Activated naive CD8-positive, alpha-beta T cell treated with anti-CD3 and anti-CD28 coated beads for 36 hours (primary cell): ENCODE measurements at regions not wholly inside any gene's neighbourhood (a gene's known extent, or its start where the extent isn't known, plus 50 kb on each side); places are given as distances from the start of the nearest gene placed in this dataset.
"Not testable (repeated sequence)": the region's sequence is repeated elsewhere in the genome, so short reads cannot be mapped to it uniquely, and the experiment has no call there.

Experiments used
- DNase-seq: peaks from one replicate; pipeline ENCODE4 v3.0.0; 2021
- H3K27ac Mint-ChIP-seq: one replicate; pipeline ENCODE4 v1.8.0; 2022; ENCODE audit warnings: mild to moderate bottlenecking, moderate library complexity, mixed read lengths
- H3K27me3 Mint-ChIP-seq: one replicate; pipeline ENCODE4 v1.8.0; 2022; ENCODE audit warnings: mild to moderate bottlenecking, mixed read lengths
- H3K36me3 Mint-ChIP-seq: one replicate; pipeline ENCODE4 v1.8.0; 2021; ENCODE audit warnings: mild to moderate bottlenecking, mixed read lengths
- H3K4me1 Mint-ChIP-seq: one replicate; pipeline ENCODE4 v1.8.0; 2021; ENCODE audit warnings: mixed read lengths
- H3K4me3 Mint-ChIP-seq: one replicate; pipeline ENCODE4 v1.8.0; 2022; ENCODE audit warnings: mild to moderate bottlenecking, moderate library complexity, mixed read lengths
- H3K9me3 Mint-ChIP-seq: one replicate; pipeline ENCODE4 v1.8.0; 2022; ENCODE audit warnings: mixed read lengths

DNA sequence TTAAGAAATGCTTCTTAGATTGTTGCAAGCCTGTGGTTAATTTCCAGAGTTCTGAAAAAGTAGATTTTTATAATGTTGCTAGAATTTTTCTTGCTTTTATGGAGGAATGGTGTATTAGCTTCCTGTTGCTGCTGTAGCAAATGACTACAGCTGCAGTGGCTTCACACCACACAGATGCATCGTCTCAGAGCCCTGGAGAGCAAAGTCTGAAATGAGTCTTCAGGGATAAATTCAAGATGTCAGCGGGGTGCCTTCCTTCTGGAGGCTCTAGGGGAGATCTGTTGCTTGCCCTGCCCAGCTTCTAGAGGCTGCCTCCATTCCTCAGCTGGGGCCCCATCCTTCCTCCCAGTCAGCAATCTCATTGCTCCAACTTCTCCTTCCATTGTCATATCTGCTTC lies 187.8 kb downstream of the ZNF516 start:
- Mint-ChIP-seq H3K4me1 (no peaks in the 10 kb centered on the region), H3K9me3 (no peaks in the 10 kb centered on the region)
- DNase-seq, result no peak

DNA sequence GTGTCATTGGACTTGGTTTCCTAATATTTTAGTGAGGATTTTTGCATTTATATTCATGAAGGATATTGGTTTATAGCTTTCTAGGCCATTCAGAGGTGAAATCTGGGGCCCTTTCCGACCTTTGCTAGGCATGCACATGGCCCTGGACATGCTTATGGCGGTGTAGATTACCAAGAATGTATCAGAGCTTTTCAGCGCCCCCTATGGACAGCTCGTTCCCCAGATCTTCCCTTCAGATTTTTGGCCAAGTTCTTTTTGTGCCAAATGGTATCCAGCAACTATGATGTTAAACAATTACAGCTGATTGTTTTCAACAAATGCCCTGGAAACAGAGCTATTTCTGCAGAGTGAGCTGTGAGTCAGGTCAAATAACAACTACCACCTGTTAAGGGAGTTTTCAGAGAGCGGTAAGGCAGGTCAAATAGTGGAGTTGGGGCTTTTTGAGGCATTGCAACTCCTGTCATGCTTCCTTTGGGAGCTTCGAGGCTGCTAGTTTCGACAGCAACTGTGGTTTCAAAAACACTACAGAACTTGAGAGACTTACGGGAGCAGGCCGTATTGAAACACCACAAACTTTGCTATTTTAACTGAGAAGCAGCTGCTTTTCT lies 188.3 kb downstream of the ZNF516 start:
- Mint-ChIP-seq H3K27ac (no peak overlapping the region), H3K9me3 (no peaks in the 10 kb centered on the region), H3K4me1 (no peaks in the 10 kb centered on the region), H3K27me3 (no peaks in the 10 kb centered on the region), H3K36me3 (no peaks in the 10 kb centered on the region), H3K4me3 (no peak overlapping the region)
- DNase-seq, result no peak

More for the DNA sequence above, 187.8 kb downstream of the ZNF516 start:
- no peak overlapping the region for H3K4me3 Mint-ChIP-seq
- H3K27me3 Mint-ChIP-seq, result no peaks in the 10 kb centered on the region
- H3K27ac Mint-ChIP-seq, result no peak overlapping the region
- H3K36me3 Mint-ChIP-seq, result no peaks in the 10 kb centered on the region

- H3K27me3 Mint-ChIP-seq, result peaks cover 12% of the 10 kb centered on the region
- DNase-seq, result no peak
- H3K9me3 Mint-ChIP-seq, result peaks cover 9% of the 10 kb centered on the region
- H3K4me1 Mint-ChIP-seq, result no peaks in the 10 kb centered on the region
- H3K36me3 Mint-ChIP-seq, result no peaks in the 10 kb centered on the region
- H3K4me3 Mint-ChIP-seq, result no peak overlapping the region
- H3K27ac Mint-ChIP-seq, result no peak overlapping the region
Observed at GRCh38 chr18:76285866-76286265, 209.2 kb downstream of the ZNF516 start.

DNA sequence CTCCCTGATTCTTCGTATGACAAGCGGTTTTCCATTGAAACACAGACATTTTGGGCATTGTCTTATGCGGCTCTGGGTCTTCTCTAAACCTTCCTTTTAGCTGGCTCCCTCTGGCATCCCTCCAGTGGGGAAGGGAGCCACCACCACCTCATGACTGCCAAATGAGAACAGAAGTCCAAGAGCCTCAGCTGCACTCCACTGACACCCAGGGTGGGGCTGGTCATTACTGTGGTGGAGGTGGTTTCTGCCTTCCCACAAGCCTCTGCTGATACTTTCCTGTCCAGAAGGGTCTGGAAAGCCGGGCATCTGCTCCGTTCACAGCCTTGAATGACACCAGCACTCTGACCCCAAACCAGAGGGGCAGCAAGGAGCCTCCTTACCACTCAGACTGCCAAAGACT lies 213.5 kb downstream of the ZNF516 start:
- DNase-seq, result no peak
- Mint-ChIP-seq H3K4me1 (no peaks in the 10 kb centered on the region), H3K36me3 (no peaks in the 10 kb centered on the region)

GRCh38 chr18:76277801-76278200 lies 217.2 kb downstream of the ZNF516 start:
- DNase-seq, result no peak
- Mint-ChIP-seq H3K36me3 (no peaks in the 10 kb centered on the region), H3K4me1 (no peaks in the 10 kb centered on the region), H3K27me3 (peaks cover 10% of the 10 kb centered on the region), H3K27ac (no peak overlapping the region), H3K9me3 (peaks cover 4% of the 10 kb centered on the region), H3K4me3 (no peak overlapping the region)

More for the DNA sequence above, 213.5 kb downstream of the ZNF516 start:
- H3K4me3 Mint-ChIP-seq, result no peak overlapping the region
- H3K9me3 Mint-ChIP-seq, result peaks cover 4% of the 10 kb centered on the region
- H3K27me3 Mint-ChIP-seq, result peaks cover 14% of the 10 kb centered on the region
- no peak overlapping the region for H3K27ac Mint-ChIP-seq

- no peak overlapping the region for H3K27ac Mint-ChIP-seq
- no peak overlapping the region for H3K4me3 Mint-ChIP-seq
- no peak for DNase-seq
Observed at GRCh38 chr18:76275727-76276313, 219.2 kb downstream of the ZNF516 start.

DNA sequence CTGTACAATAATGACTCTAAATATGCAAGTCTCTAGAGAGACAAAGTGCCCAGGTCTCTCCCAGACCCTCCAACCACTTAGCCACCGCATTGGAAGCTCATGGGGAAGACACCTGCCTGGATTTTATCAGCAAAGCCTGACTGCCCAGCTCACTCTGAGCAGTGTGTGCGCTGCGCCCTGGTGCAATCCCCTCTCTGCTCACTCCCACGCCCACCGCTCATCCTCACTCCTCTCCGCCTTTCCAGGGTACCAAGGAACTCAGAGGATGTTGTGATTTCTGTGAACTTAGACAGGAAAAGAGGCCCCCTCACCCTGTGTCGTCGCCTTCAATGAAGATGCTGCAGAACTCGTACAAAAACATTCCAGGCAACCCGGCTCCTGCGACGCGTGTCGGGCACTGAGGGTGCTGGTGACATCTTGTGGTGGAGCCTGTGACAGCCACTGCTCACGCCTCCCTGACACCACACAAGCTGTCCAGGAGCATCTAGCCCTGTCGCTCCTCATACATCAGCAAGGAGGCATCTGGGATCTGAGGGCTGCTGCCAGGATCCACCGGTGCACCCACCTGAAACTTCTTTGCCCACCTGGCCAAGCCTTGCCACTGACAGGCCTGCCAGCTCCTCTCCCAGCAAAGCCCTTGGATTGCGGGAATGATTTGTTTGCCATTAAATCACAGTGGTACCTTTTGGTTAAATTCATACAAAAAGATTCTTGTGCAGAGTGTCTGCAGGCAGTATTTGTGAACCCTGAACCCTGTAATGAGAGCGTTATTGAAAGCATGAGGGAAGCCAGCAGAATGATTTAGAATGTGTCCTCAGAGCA lies 220.4 kb downstream of the ZNF516 start:
- Mint-ChIP-seq H3K9me3 (no peaks in the 10 kb centered on the region), H3K27ac (no peak overlapping the region), H3K4me3 (no peak overlapping the region), H3K4me1 (no peaks in the 10 kb centered on the region), H3K36me3 (no peaks in the 10 kb centered on the region), H3K27me3 (peaks cover 10% of the 10 kb centered on the region)
- DNase-seq, result no peak

More at GRCh38 chr18:76275727-76276313, 219.2 kb downstream of the ZNF516 start:
- H3K9me3 Mint-ChIP-seq, result no peaks in the 10 kb centered on the region
- H3K27me3 Mint-ChIP-seq, result peaks cover 10% of the 10 kb centered on the region
- H3K4me1 Mint-ChIP-seq, result no peaks in the 10 kb centered on the region
- H3K36me3 Mint-ChIP-seq, result no peaks in the 10 kb centered on the region

DNA sequence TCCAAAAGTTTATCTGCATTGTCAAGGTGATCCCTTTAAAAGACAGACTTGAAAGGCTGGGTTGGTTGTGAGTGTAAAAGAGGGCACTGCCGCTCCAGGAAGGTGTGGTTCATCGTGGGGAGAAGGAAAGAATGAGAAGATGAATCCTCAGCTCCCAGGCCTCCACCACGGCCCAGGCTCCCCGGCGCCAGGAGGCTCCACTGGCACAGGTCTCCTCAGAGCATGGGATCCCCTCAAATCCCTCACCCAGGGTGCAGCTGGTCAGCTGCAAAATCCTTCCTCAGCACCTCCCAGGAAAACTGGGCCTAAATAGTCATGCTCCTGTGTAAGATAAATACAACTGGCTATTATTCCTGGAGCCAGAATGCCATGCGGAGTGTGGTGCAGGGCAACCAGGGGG lies 221.1 kb downstream of the ZNF516 start:
- no peaks in the 10 kb centered on the region for H3K9me3 Mint-ChIP-seq
- H3K36me3 Mint-ChIP-seq, result no peaks in the 10 kb centered on the region
- DNase-seq, result no peak
- H3K4me3 Mint-ChIP-seq, result no peak overlapping the region
- H3K4me1 Mint-ChIP-seq, result no peaks in the 10 kb centered on the region
- peaks cover 10% of the 10 kb centered on the region for H3K27me3 Mint-ChIP-seq
- no peak overlapping the region for H3K27ac Mint-ChIP-seq

- no peak overlapping the region for H3K27ac Mint-ChIP-seq
- DNase-seq, result no peak
- H3K4me3 Mint-ChIP-seq, result no peak overlapping the region
- H3K27me3 Mint-ChIP-seq, result peaks cover 10% of the 10 kb centered on the region
- no peaks in the 10 kb centered on the region for H3K4me1 Mint-ChIP-seq
- H3K36me3 Mint-ChIP-seq, result no peaks in the 10 kb centered on the region
- H3K9me3 Mint-ChIP-seq, result no peaks in the 10 kb centered on the region
Observed at GRCh38 chr18:76273036-76273545, 222.0 kb downstream of the ZNF516 start.

- DNase-seq, H3K9me3 Mint-ChIP-seq, H3K27ac Mint-ChIP-seq, H3K4me1 Mint-ChIP-seq, H3K4me3 Mint-ChIP-seq, H3K36me3 Mint-ChIP-seq: not testable (repeated sequence)
- H3K27me3 Mint-ChIP-seq, result peaks cover 14% of the 10 kb centered on the region
Observed at GRCh38 chr18:76267423-76267822, 227.6 kb downstream of the ZNF516 start.

DNA sequence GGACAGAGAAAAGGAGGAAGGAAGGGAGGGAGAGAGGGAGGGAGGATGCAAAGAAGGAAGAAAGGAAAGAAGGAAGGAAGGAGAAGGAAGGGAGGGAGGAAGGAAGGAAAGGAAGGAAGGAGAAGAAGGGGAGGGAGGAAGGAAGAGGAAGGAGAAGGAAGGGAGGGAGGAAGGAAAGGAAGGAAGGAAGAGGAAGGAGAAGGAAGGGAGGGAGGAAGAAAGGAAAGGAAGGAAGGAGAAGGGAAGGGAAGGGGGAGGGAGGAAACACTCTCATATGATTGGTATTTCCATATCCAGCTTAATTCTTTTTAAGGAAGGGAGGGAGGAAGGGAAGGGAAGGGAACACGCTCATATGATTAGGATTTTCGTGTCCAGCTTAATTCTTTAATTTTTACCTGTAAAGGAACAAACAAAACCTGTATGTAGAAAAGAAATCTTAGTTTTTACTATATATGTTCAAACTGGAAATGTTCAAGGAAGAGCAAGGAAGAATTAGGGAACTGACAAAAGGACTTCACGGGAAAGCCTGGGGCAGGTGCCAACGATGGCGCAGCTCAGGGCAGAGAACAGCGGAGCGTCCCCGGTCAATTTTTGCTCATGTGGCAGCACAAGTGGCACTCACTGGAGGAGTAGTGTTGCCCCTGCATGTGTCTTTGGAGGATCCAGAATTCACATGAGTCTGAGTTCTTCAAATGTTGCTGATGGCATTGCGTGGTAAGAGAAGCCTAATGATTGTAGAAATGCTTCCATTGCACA lies 228.6 kb downstream of the ZNF516 start:
- Mint-ChIP-seq H3K4me3 (no peak overlapping the region), H3K27ac (no peak overlapping the region), H3K27me3 (peaks cover 14% of the 10 kb centered on the region), H3K36me3 (no peaks in the 10 kb centered on the region), H3K4me1 (peaks cover 2% of the 10 kb centered on the region), H3K9me3 (no peaks in the 10 kb centered on the region)
- DNase-seq, result no peak

GRCh38 chr18:76265497-76266235 lies 229.4 kb downstream of the ZNF516 start:
- no peak for DNase-seq
- Mint-ChIP-seq H3K9me3 (no peaks in the 10 kb centered on the region), H3K27ac (no peak overlapping the region), H3K4me3 (no peak overlapping the region), H3K27me3 (peaks cover 14% of the 10 kb centered on the region), H3K36me3 (no peaks in the 10 kb centered on the region), H3K4me1 (peaks cover 2% of the 10 kb centered on the region)

- no peak overlapping the region for H3K27ac Mint-ChIP-seq
- no peaks in the 10 kb centered on the region for H3K9me3 Mint-ChIP-seq
Observed at GRCh38 chr18:76264876-76265250, 230.2 kb downstream of the ZNF516 start.

DNA sequence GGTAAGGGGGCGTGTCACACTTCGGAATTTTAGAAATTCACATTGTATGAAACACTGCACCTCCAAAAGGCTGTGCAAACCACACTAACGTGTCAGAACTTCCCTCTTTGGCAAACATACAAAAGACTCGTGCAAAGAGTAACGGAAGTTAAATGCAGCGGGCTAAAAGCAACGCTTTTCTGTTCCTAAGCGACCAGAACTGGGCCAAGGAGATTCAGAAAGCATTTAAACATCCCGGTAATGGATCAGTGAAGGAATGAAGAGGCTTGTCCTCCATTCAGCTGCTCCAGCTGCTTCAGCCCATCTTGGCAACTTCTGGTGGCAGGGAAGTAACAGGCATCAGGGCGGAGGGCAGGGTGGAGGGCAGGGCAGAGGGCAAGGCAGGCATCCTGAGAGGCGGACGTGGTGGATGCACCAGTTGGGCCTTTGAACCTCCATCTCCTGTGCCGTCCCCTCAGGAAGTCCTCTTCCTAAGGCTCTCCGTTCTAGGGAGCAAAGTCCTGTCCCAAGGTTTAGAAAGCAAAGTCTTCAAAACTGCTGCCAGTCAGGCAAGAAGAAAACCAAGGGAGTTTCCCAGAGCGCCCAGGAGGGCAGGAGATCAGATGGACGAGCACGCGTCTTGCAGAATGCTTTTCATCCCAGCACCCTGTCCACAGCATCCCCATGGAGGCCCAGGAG lies 230.7 kb downstream of the ZNF516 start:
- H3K36me3 Mint-ChIP-seq, result no peaks in the 10 kb centered on the region
- H3K4me3 Mint-ChIP-seq, result no peak overlapping the region
- H3K9me3 Mint-ChIP-seq, result no peaks in the 10 kb centered on the region
- peaks cover 2% of the 10 kb centered on the region for H3K4me1 Mint-ChIP-seq
- no peak for DNase-seq
- peaks cover 14% of the 10 kb centered on the region for H3K27me3 Mint-ChIP-seq
- H3K27ac Mint-ChIP-seq, result no peak overlapping the region

More at GRCh38 chr18:76264876-76265250, 230.2 kb downstream of the ZNF516 start:
- peaks cover 2% of the 10 kb centered on the region for H3K4me1 Mint-ChIP-seq
- H3K36me3 Mint-ChIP-seq, result no peaks in the 10 kb centered on the region
- H3K4me3 Mint-ChIP-seq, result no peak overlapping the region
- no peak for DNase-seq
- H3K27me3 Mint-ChIP-seq, result peaks cover 14% of the 10 kb centered on the region
